ENCODE measurements at regions not wholly inside any gene's neighbourhood (a gene's known extent, or its start where the extent isn't known, plus 50 kb on each side); places are given as distances from the start of the nearest gene placed in this dataset.

DNA sequence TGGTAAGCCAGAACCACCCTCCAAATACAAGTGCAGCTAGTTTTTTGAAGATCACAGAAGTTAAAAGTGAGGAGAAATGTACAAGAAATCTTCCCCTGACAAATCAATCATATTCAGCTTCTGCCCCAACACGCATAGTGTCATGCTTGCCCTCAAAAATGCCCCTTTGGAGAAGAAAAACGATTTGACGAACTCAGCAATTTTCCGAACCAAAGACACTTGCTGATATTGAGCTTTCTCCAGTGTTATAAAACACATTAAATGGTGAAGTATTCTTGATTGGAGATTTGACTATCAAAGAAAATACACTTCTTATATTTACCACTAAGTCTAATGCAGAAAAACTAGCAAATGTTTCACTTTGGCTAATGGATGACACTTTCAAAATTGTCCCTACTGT lies 195.5 kb downstream of the ETV1 start:
- TF ChIP-seq, protein P1, sequence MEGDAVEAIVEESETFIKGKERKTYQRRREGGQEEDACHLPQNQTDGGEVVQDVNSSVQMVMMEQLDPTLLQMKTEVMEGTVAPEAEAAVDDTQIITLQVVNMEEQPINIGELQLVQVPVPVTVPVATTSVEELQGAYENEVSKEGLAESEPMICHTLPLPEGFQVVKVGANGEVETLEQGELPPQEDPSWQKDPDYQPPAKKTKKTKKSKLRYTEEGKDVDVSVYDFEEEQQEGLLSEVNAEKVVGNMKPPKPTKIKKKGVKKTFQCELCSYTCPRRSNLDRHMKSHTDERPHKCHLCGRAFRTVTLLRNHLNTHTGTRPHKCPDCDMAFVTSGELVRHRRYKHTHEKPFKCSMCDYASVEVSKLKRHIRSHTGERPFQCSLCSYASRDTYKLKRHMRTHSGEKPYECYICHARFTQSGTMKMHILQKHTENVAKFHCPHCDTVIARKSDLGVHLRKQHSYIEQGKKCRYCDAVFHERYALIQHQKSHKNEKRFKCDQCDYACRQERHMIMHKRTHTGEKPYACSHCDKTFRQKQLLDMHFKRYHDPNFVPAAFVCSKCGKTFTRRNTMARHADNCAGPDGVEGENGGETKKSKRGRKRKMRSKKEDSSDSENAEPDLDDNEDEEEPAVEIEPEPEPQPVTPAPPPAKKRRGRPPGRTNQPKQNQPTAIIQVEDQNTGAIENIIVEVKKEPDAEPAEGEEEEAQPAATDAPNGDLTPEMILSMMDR (conservative IDR thresholded peaks at IDR 0.05; ENCODE audit: low read depth, low read length): no peak
- no peak overlapping the region for H2AFZ ChIP-seq (ENCODE audit: low read depth)
- H3K79me2 ChIP-seq (ENCODE audit: insufficient read depth, low read depth): no peaks in the 10 kb centered on the region

DNA sequence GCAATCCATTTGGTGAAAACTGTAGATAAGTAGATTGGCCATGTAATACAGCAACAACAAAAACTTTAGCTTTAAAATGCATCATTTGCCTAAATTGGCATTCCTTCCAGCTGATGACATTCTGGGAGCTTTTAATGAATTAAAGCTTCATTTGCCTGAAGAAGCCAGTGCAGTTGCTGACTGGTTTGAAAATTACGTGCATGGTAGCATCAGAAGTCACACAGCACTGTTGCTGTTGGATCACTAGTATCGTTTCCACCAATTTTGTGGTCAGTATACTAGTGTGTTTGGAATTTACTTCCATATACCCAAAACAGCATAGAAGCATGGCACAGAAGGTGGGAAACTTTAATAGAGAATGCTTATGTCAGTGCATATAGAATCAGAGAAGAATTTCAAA lies 194.9 kb downstream of the ETV1 start:
- Histone ChIP-seq H3K9ac (no peak overlapping the region), H3K36me3 (ENCODE audit: insufficient read depth) (no peaks in the 10 kb centered on the region), H3K79me2 (ENCODE audit: insufficient read depth, low read depth) (no peaks in the 10 kb centered on the region), H3K4me2 (no peak overlapping the region), H3K27me3 (ENCODE audit: insufficient read depth, low read depth) (no peaks in the 10 kb centered on the region), H4K20me1 (ENCODE audit: insufficient read depth) (no peaks in the 10 kb centered on the region), H3K4me1 (ENCODE audit: low read depth, poor library complexity, severe bottlenecking) (no peaks in the 10 kb centered on the region), H3K27ac (no peak overlapping the region), H3K4me3 (IDR thresholded peaks at IDR 0.05; ENCODE audit: insufficient read depth, low read depth, low read length) (no peak overlapping the region), H2AFZ (ENCODE audit: low read depth) (no peak overlapping the region)
- TF ChIP-seq, protein P1 (conservative IDR thresholded peaks at IDR 0.05; ENCODE audit: low read depth, low read length): no peak

More for the DNA sequence above, 195.5 kb downstream of the ETV1 start:
- Histone ChIP-seq H3K27ac (no peak overlapping the region), H3K36me3 (ENCODE audit: insufficient read depth) (no peaks in the 10 kb centered on the region), H3K9ac (no peak overlapping the region), H3K4me1 (ENCODE audit: low read depth, poor library complexity, severe bottlenecking) (no peaks in the 10 kb centered on the region), H3K4me3 (IDR thresholded peaks at IDR 0.05; ENCODE audit: insufficient read depth, low read depth, low read length) (no peak overlapping the region), H3K27me3 (ENCODE audit: insufficient read depth, low read depth) (no peaks in the 10 kb centered on the region), H4K20me1 (ENCODE audit: insufficient read depth) (no peaks in the 10 kb centered on the region), H3K4me2 (no peak overlapping the region)

DNA sequence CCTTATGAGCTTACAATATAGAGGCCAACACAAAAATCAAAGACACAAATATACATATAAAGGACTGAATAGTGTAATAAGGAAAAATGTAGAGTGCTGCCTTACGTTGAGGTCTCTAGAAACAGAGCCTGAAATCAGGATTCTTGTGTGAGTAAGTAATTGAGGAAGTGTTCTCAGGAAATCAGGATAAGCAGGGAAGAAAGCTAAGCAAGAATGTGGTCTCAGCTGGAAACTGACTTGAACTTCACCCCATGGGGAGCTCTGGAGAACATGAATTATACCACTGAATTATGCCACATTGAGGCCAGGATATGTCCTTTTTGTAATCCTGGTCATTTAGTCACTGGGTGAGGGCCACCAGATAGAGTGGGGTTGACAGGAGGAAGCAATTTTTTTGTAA lies 191.9 kb downstream of the ETV1 start:
- H3K9ac ChIP-seq: no peak overlapping the region
- no peaks in the 10 kb centered on the region for H3K27me3 ChIP-seq (ENCODE audit: insufficient read depth, low read depth)
- no peak overlapping the region for H3K4me2 ChIP-seq
- no peaks in the 10 kb centered on the region for H4K20me1 ChIP-seq (ENCODE audit: insufficient read depth)
- no peak overlapping the region for H3K4me3 ChIP-seq (IDR thresholded peaks at IDR 0.05; ENCODE audit: insufficient read depth, low read depth, low read length)
- H2AFZ ChIP-seq (ENCODE audit: low read depth): no peak overlapping the region
- no peak overlapping the region for H3K27ac ChIP-seq
- no peaks in the 10 kb centered on the region for H3K4me1 ChIP-seq (ENCODE audit: low read depth, poor library complexity, severe bottlenecking)
- H3K36me3 ChIP-seq (ENCODE audit: insufficient read depth): no peaks in the 10 kb centered on the region
- H3K79me2 ChIP-seq (ENCODE audit: insufficient read depth, low read depth): no peaks in the 10 kb centered on the region
- TF ChIP-seq, protein P1 (conservative IDR thresholded peaks at IDR 0.05; ENCODE audit: low read depth, low read length): no peak

DNA sequence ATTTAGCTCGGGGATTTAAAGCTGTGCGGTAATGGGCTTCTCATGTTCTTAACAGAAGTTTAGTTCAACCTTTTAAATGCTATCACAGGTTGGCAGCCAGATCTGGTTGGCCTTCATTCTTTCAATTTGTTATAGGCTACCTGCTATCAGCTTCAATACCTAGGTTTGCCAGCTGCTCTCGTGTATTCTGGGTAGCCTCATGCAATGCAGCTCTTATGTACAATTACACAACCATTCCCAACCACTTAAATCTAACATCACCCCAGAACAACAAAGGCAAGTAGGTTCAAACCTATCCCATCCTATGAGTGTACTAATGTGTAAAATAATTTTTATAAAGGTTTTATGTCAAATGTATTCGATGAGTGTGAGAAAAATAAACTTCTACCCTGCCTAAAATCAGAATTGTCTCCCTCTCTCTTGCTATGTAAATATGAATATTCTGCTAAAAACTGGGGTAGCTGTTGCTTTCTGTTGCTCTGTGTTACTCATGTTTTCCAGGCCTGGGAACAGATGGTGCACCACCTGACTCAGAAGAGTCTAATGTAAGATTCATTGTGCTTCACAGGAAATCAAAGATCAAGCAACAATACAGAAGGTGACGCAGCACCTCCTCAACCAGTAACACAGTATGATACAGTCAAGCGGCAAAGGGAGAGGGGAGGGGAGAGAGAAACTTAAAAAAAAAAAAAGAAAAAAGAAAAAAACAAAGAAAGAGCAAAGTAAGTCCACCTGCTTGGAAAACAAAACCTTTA lies 188.6 kb downstream of the ETV1 start:
- TF ChIP-seq, protein P1 (conservative IDR thresholded peaks at IDR 0.05; ENCODE audit: low read depth, low read length): no peak
- Histone ChIP-seq H4K20me1 (ENCODE audit: insufficient read depth) (no peaks in the 10 kb centered on the region), H3K4me1 (ENCODE audit: low read depth, poor library complexity, severe bottlenecking) (no peaks in the 10 kb centered on the region), H2AFZ (ENCODE audit: low read depth) (no peak overlapping the region), H3K4me3 (IDR thresholded peaks at IDR 0.05; ENCODE audit: insufficient read depth, low read depth, low read length) (no peak overlapping the region), H3K9ac (no peak overlapping the region), H3K79me2 (ENCODE audit: insufficient read depth, low read depth) (no peaks in the 10 kb centered on the region), H3K27ac (no peak overlapping the region), H3K4me2 (no peak overlapping the region), H3K36me3 (ENCODE audit: insufficient read depth) (no peaks in the 10 kb centered on the region), H3K27me3 (ENCODE audit: insufficient read depth, low read depth) (no peaks in the 10 kb centered on the region)

All from KMS-11 (cell line).